ENCODE measurements at regions not wholly inside any gene's neighbourhood (a gene's known extent, or its start where the extent isn't known, plus 50 kb on each side); places are given as distances from the start of the nearest gene placed in this dataset.
"Not testable (repeated sequence)": the region's sequence is repeated elsewhere in the genome, so short reads cannot be mapped to it uniquely, and the experiment has no call there.

GRCh38 chr22:10747227-10747626, 4780.8 kb upstream of the OR11H1 start:
- H3K4me1 Mint-ChIP-seq (ENCODE audit: low read depth); H3K27me3 Mint-ChIP-seq (ENCODE audit: insufficient read depth); DNase-seq (ENCODE audit: low spot score); intact Hi-C loops (cut with micrococcal nuclease); H3K4me3 Mint-ChIP-seq; H3K27ac Mint-ChIP-seq; H3K36me3 Mint-ChIP-seq (ENCODE audit: low read depth): not testable (repeated sequence)
- peaks cover 70% of the 10 kb centered on the region for H3K9me3 Mint-ChIP-seq

- peaks cover 68% of the 10 kb centered on the region for H3K9me3 Mint-ChIP-seq
These were observed 4779.2 kb upstream of the OR11H1 start for GRCh38 chr22:10748751-10749150.

GRCh38 chr22:10749423-10749822, 4778.6 kb upstream of the OR11H1 start:
- H3K27me3 Mint-ChIP-seq (ENCODE audit: insufficient read depth); H3K4me1 Mint-ChIP-seq (ENCODE audit: low read depth); DNase-seq (ENCODE audit: low spot score); H3K27ac Mint-ChIP-seq; intact Hi-C loops (cut with micrococcal nuclease); H3K4me3 Mint-ChIP-seq; H3K36me3 Mint-ChIP-seq (ENCODE audit: low read depth): not testable (repeated sequence)
- H3K9me3 Mint-ChIP-seq = peaks cover 71% of the 10 kb centered on the region

More at GRCh38 chr22:10748751-10749150, 4779.2 kb upstream of the OR11H1 start:
- DNase-seq (ENCODE audit: low spot score); H3K27me3 Mint-ChIP-seq (ENCODE audit: insufficient read depth); intact Hi-C loops (cut with micrococcal nuclease); H3K36me3 Mint-ChIP-seq (ENCODE audit: low read depth); H3K27ac Mint-ChIP-seq; H3K4me3 Mint-ChIP-seq; H3K4me1 Mint-ChIP-seq (ENCODE audit: low read depth): not testable (repeated sequence)

GRCh38 chr22:10753566-10753965, 4774.4 kb upstream of the OR11H1 start:
- DNase-seq (ENCODE audit: low spot score); H3K27ac Mint-ChIP-seq; H3K4me3 Mint-ChIP-seq; H3K27me3 Mint-ChIP-seq (ENCODE audit: insufficient read depth); H3K36me3 Mint-ChIP-seq (ENCODE audit: low read depth); H3K4me1 Mint-ChIP-seq (ENCODE audit: low read depth); intact Hi-C loops (cut with micrococcal nuclease): not testable (repeated sequence)
- H3K9me3 Mint-ChIP-seq = peaks cover 77% of the 10 kb centered on the region

- DNase-seq (ENCODE audit: low spot score); H3K4me3 Mint-ChIP-seq; H3K27ac Mint-ChIP-seq; H3K4me1 Mint-ChIP-seq (ENCODE audit: low read depth); H3K27me3 Mint-ChIP-seq (ENCODE audit: insufficient read depth); intact Hi-C loops (cut with micrococcal nuclease); H3K36me3 Mint-ChIP-seq (ENCODE audit: low read depth): not testable (repeated sequence)
- H3K9me3 Mint-ChIP-seq = peaks cover 71% of the 10 kb centered on the region
These were observed 4772.6 kb upstream of the OR11H1 start for GRCh38 chr22:10755350-10755749.

- H3K4me1 Mint-ChIP-seq (ENCODE audit: low read depth); DNase-seq (ENCODE audit: low spot score); H3K27me3 Mint-ChIP-seq (ENCODE audit: insufficient read depth); H3K4me3 Mint-ChIP-seq; H3K36me3 Mint-ChIP-seq (ENCODE audit: low read depth); intact Hi-C loops (cut with micrococcal nuclease); H3K27ac Mint-ChIP-seq: not testable (repeated sequence)
- H3K9me3 Mint-ChIP-seq = peaks cover 80% of the 10 kb centered on the region
These were observed 4767.6 kb upstream of the OR11H1 start for GRCh38 chr22:10760418-10760817.

GRCh38 chr22:10766320-10766719, 4761.7 kb upstream of the OR11H1 start:
- H3K4me1 Mint-ChIP-seq (ENCODE audit: low read depth) = not testable (repeated sequence)

GRCh38 chr22:10768875-10769274, 4759.1 kb upstream of the OR11H1 start:
- H3K9me3 Mint-ChIP-seq = peaks cover 69% of the 10 kb centered on the region
- H3K36me3 Mint-ChIP-seq (ENCODE audit: low read depth); intact Hi-C loops (cut with micrococcal nuclease); H3K4me3 Mint-ChIP-seq; DNase-seq (ENCODE audit: low spot score); H3K27ac Mint-ChIP-seq; H3K27me3 Mint-ChIP-seq (ENCODE audit: insufficient read depth); H3K4me1 Mint-ChIP-seq (ENCODE audit: low read depth): not testable (repeated sequence)

More at GRCh38 chr22:10766320-10766719, 4761.7 kb upstream of the OR11H1 start:
- H3K4me3 Mint-ChIP-seq; H3K27me3 Mint-ChIP-seq (ENCODE audit: insufficient read depth); H3K36me3 Mint-ChIP-seq (ENCODE audit: low read depth); DNase-seq (ENCODE audit: low spot score); intact Hi-C loops (cut with micrococcal nuclease); H3K27ac Mint-ChIP-seq: not testable (repeated sequence)
- peaks cover 72% of the 10 kb centered on the region for H3K9me3 Mint-ChIP-seq

GRCh38 chr22:10771744-10772143, 4756.2 kb upstream of the OR11H1 start:
- intact Hi-C loops (cut with micrococcal nuclease); H3K27me3 Mint-ChIP-seq (ENCODE audit: insufficient read depth); H3K4me3 Mint-ChIP-seq; H3K36me3 Mint-ChIP-seq (ENCODE audit: low read depth); DNase-seq (ENCODE audit: low spot score); H3K4me1 Mint-ChIP-seq (ENCODE audit: low read depth); H3K27ac Mint-ChIP-seq: not testable (repeated sequence)
- peaks cover 70% of the 10 kb centered on the region for H3K9me3 Mint-ChIP-seq

GRCh38 chr22:10773341-10773740, 4754.7 kb upstream of the OR11H1 start:
- H3K9me3 Mint-ChIP-seq = peaks cover 70% of the 10 kb centered on the region
- intact Hi-C loops (cut with micrococcal nuclease); H3K36me3 Mint-ChIP-seq (ENCODE audit: low read depth): not testable (repeated sequence)

GRCh38 chr22:10775601-10776357, 4752.2 kb upstream of the OR11H1 start:
- intact Hi-C loops (cut with micrococcal nuclease) = not testable (repeated sequence)

More at GRCh38 chr22:10773341-10773740, 4754.7 kb upstream of the OR11H1 start:
- H3K4me1 Mint-ChIP-seq (ENCODE audit: low read depth); H3K27me3 Mint-ChIP-seq (ENCODE audit: insufficient read depth); DNase-seq (ENCODE audit: low spot score); H3K4me3 Mint-ChIP-seq; H3K27ac Mint-ChIP-seq: not testable (repeated sequence)

GRCh38 chr22:10776358-10776729, 4751.6 kb upstream of the OR11H1 start:
- DNase-seq (ENCODE audit: low spot score); H3K36me3 Mint-ChIP-seq (ENCODE audit: low read depth); H3K4me1 Mint-ChIP-seq (ENCODE audit: low read depth); H3K4me3 Mint-ChIP-seq; intact Hi-C loops (cut with micrococcal nuclease); H3K27me3 Mint-ChIP-seq (ENCODE audit: insufficient read depth); H3K27ac Mint-ChIP-seq: not testable (repeated sequence)
- peaks cover 84% of the 10 kb centered on the region for H3K9me3 Mint-ChIP-seq

More at GRCh38 chr22:10775601-10776357, 4752.2 kb upstream of the OR11H1 start:
- not testable (repeated sequence) for H3K36me3 Mint-ChIP-seq (ENCODE audit: low read depth); DNase-seq (ENCODE audit: low spot score); H3K27ac Mint-ChIP-seq; H3K4me3 Mint-ChIP-seq; H3K4me1 Mint-ChIP-seq (ENCODE audit: low read depth); H3K27me3 Mint-ChIP-seq (ENCODE audit: insufficient read depth)
- peaks cover 81% of the 10 kb centered on the region for H3K9me3 Mint-ChIP-seq

GRCh38 chr22:10777733-10778132, 4750.3 kb upstream of the OR11H1 start:
- H3K4me3 Mint-ChIP-seq; intact Hi-C loops (cut with micrococcal nuclease); H3K4me1 Mint-ChIP-seq (ENCODE audit: low read depth); H3K36me3 Mint-ChIP-seq (ENCODE audit: low read depth); H3K27me3 Mint-ChIP-seq (ENCODE audit: insufficient read depth); H3K27ac Mint-ChIP-seq; DNase-seq (ENCODE audit: low spot score): not testable (repeated sequence)
- H3K9me3 Mint-ChIP-seq = peaks cover 86% of the 10 kb centered on the region

All from activated T-helper 1 cell treated with anti-CD3 and anti-CD28 coated beads, Interleukin-12 subunit alpha, Interleukin-12 subunit beta, Interleukin-2, Interleukin-4 antibody, amounts not matched to agents 30 ng/mL and 10 ng/mL and 1 ng/mL, durations not matched to agents 14 hours and 24 hours and 36 hours (primary cell).